Brain pericyte (primary cell): ENCODE measurements at regions not wholly inside any gene's neighbourhood (a gene's known extent, or its start where the extent isn't known, plus 50 kb on each side); places are given as distances from the start of the nearest gene placed in this dataset.
"Not testable (repeated sequence)": the region's sequence is repeated elsewhere in the genome, so short reads cannot be mapped to it uniquely, and the experiment has no call there.

Experiments
- DNase-seq: peaks from one replicate; pipeline ENCODE4 v3.0.0-alpha.2; 2012; ENCODE audit warnings: low read depth, low spot score

DNA sequence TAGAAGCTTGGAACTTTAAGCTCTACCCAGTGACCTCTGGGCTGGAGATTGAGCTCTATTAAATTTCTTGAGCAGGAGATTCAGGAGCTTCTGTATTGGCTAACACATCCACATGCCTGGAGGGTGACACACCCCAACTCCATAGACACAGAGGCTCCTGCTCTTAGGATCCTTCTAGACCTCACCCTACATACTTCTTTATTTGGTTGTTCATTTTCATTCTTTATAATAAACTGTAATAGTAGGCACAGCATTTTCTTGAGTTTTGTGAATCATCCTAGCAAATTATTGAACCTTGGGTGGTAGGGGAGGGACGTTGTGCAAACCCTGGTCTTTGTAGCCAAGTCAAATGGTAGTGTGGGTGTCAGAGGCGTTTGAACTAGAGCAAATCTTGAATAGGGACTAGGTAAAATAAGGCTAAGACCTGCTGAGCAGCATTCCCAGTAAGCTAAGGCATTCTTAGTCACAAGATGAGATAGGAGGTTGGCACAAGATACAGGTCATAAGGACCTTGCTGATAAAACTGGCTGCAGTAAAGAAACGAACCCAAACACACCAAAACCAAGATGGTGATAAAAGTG, 323.8 kb upstream of the GALNT5 start:
- DNase-seq, result no peak

DNA sequence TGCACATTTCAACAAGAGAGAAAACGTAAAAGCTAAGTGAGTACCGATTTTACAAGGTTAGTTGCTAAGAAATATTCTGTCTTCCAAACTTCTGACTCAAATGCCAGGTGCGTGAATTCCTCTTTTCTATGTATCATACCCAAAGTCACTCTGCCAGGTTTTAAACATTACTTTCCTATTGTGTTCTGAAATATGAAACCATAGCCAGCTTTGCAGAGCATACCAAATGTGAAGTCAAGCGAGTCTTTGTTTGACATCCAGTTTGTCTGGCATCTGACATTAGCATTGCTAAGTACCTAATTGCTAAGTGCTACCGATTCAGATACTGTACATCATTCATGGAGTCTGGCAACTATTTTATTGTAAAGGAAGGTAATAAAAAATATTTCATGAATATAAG, 321.9 kb upstream of the GALNT5 start:
- no peak for DNase-seq

DNA sequence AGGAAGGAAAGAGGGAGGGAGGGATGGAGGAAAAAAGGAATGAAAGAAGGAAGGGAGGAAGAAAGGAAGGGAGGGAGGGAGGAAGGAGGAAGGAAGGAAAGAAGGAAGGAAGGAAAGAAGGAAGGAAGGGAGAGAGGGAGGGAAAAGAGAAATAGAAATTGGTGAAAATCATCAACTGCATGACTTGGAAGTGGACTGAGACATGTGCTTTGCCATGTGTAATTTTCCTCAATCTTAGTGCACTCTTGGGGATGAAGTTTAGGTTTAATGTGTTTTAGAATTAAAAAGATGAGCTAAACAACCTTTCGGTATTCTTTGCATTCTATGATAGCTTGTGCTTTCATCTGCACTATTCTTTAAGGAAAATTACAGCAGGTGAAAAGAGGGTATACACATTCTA, 320.1 kb upstream of the GALNT5 start:
- DNase-seq, result no peak

DNA sequence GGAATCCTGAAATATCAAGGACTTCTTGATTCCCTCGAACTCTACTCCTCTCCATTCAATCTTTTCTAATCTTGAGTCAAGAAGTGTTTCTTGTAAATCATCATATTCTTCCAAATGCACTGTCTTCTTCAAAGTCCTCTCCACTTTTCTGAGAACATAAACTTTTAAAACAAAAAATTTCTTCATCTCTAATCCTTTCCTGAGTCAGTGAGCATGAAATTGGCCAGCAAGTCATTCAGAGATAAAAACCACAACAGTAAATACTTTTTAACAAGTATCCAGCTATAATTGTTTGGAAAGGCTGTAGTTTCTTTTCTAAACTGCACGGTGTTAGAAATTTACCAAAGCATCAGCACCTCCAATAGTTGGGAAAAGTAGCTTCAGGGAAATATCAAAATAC, 312.6 kb upstream of the GALNT5 start:
- no peak for DNase-seq

DNA sequence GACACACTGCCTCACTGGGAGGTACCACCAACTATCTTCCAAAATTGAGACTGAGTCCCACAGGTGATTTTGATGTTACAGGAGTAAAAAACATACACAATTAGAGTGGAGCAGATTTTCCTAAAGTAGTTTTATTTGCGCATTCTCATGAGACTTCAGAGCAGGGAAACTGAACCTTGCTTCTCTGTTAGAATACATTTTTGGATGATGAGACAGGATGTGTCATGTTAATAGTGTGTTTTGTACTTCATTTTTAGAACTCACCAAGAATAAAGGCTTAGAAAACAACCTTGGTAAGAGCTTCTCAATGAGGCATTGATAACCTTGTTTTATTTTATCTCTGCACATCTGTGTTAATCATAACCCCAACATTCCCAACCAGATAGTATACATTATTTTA, 310.2 kb upstream of the GALNT5 start:
- DNase-seq, result no peak

DNA sequence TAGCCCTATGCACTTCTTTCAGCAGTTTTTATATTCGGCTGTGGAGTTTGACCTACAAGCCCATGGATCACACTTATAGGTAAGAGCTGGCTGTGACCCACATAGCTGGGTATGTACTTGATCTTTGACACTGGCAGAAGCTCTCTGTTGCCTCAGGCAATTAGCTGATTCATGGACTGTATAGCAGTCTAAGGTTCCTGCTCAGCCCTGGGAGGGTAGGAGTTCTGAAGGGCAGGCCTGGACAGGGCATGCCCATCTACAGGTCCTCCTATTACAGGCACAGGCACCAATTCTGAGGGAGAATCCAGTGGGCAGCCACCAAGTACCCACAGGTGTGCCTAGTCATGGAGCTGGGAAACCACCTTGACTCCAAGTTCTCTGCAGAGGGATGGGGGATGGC, 301.8 kb upstream of the GALNT5 start:
- no peak for DNase-seq

DNA sequence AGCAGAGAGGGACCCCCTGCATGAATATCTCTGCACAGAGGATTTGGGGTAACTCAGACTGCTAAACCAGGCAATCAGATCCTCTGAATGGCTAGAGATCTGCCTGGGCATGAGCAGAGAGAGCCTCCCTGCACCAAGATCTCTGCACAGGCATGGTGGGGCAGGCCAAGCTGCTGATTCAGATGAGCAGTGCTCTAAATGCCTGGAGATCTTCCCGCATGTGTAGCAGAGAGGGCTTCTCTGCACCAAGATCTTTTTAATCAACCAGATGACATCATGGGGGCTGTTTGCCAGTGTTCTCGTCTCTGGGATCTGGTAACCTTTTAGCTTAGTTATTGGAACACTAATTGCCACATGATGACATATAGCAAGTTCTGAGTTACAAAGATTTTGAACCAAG, 301.3 kb upstream of the GALNT5 start:
- no peak for DNase-seq

DNA sequence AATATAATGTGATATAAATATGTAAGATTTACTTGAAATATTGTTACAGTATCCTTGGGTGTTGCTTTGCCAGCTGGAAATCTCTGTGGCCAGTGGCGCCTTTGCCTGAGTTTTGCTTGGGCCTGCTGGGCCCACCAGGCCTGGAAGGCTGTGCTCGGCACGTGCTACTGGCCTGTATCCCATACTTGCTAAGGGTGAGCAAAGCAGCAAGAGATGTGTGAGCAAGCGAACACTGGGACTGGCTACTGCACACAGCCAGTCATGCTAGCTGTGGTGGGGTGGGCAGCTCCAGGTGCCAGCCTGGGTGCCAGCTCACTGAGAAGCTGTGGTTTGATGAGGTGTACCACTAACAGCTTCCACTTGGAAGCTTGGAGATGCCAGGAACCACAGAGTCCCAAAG, 299.1 kb upstream of the GALNT5 start:
- DNase-seq, result no peak

DNA sequence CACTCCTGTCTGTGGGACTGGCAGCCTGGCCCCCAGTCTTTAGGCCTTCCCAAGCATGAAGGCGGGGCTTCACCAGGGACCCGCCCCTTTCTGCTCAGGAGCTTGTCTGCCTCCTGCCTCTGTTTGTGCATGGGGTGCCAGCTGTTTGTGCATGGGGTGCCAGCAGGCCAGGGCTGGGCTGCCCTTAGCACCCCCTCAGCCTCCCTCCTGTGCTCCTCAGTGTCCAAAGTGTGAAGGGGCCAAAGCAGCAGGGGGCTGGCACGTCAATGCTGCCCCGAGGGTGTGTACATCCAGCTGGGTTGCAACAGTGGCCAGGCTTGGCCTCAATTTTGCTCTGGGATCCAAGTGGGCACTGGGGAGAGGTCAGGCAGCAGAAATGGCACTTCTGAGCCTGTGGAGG, 298.0 kb upstream of the GALNT5 start:
- DNase-seq, result no peak

DNA sequence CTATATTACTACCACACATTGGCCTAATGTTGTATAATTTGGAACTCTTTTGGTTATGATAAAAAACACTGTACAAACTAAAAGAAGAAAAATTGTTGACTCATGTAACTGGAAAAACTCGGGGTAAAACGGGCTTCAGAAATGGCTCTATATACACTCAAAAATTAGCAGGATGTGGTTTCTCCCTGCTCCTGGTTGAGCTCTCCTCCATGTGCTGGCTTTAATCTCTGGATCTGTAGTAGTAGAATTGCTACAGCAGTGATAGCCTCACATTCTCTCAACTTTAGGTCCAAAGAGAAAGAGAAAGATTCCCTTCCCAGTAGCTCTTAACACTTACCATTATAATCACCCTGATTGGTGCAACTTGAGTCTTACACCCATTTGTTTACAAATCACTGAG, 274.9 kb upstream of the GALNT5 start:
- no peak for DNase-seq

DNA sequence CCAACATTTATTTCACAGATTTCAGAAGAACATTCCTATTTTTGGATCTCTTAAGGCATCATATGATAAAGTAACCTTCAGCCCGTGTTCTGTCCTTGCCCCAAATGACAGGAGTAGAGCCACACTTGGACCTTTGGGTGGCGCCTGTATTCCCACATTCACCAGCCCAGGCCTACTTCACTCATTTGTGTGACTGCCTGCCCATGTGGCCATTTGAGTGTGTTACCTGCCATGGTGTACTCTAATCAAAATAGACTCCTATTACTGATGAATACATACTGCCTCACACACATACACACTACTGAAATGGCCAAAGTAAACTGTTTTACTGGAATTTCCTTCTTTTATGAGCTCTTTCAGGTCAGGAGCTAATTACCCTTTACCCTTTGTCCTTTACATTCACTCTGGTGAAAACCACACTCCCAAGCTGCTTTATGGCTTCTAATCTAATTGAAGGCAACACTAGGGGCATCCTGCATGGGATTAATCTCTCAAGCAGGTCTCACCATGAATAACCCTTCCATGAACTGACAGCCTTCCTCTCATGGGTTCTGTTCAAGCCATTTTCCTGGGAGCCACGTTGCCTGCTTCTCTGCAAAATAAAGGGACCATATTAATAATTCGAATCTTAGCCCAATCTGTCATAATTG, 271.0 kb upstream of the GALNT5 start:
- no peak for DNase-seq

DNA sequence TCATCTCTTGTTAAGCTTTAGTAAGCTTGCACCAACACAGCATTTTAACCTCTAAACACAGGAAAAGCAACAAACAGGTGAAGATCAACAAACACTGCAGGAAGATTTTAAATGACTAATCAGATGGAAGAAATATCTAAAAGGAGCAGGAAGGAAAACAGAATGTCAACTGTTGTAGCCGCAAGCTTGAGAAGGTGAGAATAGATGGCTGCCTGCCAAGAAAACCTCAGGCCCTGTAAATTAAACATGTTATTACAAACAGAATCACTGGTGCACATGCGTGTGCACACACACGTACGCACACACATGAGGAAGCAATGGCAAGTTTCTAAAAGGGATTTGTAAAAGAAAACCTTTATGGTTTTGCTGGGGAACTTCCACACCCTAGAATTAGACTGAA, 257.8 kb upstream of the GALNT5 start:
- DNase-seq, result no peak

DNA sequence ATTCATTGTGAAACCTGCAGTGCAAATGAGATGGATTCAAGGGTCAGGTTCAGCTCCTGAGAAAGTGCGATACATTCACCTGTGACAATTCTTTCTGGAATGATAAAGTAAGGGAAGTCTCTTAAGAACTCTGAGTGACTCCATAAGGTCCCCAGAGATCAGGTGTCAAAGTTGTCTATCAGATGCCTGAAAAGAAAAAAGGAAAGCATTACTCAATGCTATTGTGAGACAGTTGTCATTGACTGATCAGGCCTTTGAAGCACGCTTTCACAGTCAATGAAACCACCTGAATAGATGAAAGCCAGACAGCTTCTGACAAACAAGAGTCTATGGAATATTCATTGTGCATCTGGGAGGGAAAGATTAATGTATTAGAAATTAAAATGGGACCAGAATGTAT, 252.7 kb upstream of the GALNT5 start:
- no peak for DNase-seq

DNA sequence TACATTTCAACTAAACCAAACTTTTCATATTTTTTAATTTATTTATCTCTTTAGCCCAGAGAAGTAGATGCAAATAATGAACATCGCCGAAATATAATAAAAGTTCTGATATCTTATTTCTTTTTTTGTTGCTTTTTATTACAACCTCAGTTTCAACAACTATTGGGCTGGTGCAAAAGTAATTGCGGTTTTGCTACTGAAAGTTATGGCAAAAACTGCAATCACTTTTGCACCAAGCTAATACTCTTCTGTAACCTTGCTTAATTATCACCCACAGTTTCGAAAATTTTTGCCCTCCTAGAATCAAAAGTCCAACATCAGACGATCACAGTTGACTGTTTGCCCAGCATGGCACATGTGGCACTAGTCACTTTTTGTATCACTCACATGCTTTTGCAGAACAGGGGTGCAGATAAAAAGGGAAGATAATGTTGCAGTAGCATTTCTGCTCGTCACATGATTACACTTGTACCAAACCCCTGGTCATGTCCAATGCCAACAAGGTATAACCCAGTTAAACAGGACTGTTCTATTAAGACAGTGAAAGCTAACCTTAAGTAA, 242.4 kb upstream of the GALNT5 start:
- no peak for DNase-seq

DNA sequence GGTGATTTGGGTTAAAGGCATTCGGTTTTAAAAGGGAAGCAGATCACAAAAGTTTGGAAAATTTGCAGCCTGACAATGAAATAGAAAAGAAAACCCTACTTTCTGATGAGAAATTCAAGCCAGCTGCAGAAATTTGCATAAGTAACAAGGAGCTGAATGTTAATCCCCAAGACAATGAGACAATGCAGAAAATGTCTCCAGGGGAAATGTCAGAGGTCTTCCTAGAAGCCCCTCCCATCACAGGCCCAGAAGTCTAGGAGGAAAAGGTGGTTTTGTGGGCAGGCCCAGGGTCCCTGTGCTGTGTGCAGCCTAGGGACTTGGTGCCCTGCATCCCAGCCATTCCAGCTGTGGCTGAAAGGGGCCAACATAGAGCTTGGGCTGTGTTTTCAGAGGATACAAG, 234.2 kb upstream of the GALNT5 start:
- not testable (repeated sequence) for DNase-seq

DNA sequence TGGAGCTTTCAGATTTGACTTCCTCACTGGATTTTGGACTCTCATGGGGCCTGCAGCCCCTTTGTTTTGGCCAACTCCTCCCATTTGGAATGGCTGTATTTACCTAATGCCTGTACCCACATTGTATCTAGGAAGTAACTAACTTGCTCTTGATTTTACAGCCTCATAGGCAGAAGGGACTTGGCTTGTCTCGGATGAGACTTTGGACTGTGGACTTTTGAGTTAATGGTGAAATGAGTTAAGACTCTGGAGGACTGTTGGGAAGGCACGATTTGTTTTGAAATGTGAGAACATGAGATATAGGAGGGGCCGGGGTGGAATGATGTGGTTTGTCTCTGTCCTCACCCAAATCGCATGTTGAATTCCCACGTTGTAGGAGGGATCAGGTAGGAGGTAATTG, 233.4 kb upstream of the GALNT5 start:
- DNase-seq, result no peak

DNA sequence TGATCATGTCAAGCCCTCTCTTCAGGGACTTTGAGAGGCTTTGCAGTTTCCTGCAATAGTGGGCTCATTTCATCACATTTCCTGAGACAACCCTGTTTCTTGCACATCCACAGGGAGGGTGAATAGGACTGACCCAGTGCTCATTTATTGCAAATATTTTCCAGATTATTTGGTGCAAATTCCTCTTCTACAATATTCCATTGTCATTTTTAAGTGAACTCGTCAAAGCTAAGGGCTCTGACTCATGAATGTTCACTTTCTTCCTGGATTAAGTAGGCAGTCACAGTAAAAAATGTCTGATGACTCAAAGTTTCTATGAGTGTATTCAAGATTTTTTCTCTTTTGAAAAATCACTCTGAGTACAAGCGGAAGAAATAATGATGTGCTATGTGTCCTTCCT, 225.5 kb upstream of the GALNT5 start:
- DNase-seq, result no peak

DNA sequence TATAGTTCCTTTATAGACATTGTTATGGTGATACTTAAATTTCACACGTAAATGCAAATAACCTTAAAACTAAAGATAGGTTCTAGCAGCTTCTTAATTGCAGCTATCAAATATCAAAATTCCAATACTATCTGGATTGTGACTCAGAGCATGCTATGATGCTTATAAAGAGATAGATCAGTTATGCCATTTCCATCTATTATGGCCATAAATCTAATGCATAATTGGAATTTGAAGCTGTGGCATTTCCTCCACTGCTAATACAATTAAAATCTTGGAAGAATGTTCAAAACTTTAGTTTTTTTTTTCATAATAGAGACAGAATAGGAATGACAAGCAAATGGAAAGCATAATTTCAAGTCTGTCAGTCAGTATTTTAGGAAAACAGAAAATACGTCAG, 220.8 kb upstream of the GALNT5 start:
- DNase-seq, result no peak

DNA sequence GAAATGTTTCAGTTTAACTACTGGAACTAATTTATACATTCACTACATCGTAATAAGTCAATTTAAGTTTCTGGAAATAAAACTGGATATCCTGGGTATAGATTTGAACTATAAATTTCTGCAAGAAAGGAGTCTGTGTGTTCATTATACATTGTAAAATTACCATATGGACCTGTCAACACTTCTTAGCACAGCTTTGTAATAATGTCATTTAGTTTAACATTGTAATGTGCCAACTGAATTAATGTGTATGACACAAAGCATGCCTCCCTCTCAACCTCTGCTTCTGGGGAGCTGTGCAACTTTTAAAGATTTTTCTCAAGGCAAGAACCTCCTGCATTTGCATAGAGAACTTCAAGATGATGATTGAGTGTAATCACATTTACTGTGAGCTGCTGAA, 213.7 kb upstream of the GALNT5 start:
- DNase-seq, result no peak

DNA sequence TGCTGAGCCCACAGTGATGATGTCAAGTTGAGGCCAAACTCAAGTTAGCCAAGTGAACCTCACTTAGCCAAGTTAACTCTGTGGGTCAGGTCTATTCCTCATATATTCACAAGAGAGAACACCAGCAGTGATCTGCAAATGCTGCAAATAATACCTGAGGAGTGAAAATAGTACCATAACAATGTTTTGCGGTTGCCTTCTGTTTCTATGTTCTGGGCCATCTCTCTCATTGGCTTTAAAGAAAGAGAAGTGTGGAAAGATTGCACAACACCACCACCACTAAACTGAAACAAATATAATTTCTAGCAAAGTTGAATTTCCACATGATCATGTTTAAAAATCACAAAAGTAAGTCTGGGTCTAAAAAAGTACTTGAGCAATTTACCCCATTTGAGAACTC, 211.1 kb upstream of the GALNT5 start:
- DNase-seq, result no peak

DNA sequence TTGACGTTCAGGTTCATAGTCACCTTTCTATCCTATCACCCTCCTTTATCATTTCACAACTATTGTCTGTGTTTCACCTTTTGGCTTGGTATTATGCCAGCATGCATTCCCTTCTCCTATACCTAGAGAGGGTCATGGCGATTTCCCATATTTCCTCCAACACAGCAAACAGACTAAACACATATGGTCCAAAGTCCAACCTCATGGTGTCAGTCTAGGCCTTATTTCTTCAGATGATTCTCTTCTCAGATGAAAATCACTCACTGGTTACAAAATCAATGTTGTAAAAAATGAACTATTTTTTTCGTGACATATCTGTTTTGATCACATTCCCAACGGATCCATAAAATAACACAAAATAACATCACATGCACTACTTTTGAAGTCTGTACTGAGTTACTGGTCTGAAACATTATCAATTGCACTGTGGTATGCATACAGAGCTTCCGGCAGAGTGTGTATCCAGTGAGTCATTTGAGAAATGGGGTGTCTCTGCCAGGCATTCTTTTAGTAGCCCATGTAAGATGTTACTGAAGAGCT, 204.8 kb upstream of the GALNT5 start:
- no peak for DNase-seq

DNA sequence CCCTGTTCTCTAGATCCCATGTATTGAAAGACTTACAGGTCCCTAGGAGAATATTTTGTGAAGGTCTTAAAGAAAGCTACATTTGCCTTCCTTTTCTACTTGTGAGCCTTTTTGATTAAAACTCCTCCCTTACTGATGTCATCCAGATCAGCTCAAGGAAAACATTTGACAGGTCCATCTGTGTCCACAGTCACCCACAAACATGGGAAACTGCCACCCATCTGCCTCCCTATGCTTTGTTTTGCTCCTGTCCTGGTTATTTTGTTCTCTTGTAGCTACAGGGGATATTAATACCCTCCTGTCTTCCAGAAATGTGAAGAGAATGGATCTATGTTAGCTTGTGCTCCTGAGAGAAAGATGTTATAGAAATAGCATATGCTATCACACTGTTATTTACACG, 203.6 kb upstream of the GALNT5 start:
- DNase-seq, result no peak

DNA sequence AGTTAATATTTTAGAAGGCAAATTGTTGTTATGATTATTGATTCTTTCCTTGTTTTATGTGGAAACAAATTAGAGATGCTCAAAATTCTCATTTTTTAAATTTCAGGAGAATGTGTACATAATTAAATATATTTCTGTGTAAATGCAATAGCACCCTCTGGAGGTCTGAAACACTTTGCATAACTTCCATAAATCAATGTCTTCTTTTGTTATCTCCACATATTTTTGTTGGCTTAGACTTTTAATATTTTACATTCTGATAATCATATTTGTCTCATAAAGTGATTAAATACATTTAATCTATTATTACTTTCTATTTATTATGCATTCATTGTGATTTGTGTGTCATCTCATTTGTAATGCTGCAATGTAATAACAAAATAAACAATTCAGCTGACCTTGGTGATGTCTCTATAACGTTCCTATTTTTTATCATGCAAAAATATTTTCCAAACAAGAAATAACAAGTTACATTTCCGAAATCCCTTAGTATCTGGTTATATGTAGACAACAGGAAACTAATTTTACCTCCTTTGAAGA, 201.8 kb upstream of the GALNT5 start:
- DNase-seq, result no peak
